Skin epidermis (tissue), 12 donors: ENCODE measurements at regions not wholly inside any gene's neighbourhood (a gene's known extent, or its start where the extent isn't known, plus 50 kb on each side); places are given as distances from the start of the nearest gene placed in this dataset.
"Not testable (repeated sequence)": the region's sequence is repeated elsewhere in the genome, so short reads cannot be mapped to it uniquely, and the experiment has no call there.

ENCODE experiments used
- H3K27ac ChIP-seq, 21 experiments: fragments of 200-600 bp; sonication (generic) in 11 of 21; one replicate each; pipeline ENCODE4 v1.5.0; 2020; ENCODE audit warnings: mild to moderate bottlenecking in 3 of 21, inconsistent platforms in 2 of 21, moderate library complexity in 2 of 21
- H3K4me3 ChIP-seq, 7 experiments: fragments of 200-600 bp; sonication (generic) in 2 of 7; one replicate each; pipeline ENCODE4 v1.5.0; 2020; ENCODE audit warnings: inconsistent platforms in 2 of 7, mild to moderate bottlenecking in 2 of 7, moderate library complexity in 1 of 7

DNA sequence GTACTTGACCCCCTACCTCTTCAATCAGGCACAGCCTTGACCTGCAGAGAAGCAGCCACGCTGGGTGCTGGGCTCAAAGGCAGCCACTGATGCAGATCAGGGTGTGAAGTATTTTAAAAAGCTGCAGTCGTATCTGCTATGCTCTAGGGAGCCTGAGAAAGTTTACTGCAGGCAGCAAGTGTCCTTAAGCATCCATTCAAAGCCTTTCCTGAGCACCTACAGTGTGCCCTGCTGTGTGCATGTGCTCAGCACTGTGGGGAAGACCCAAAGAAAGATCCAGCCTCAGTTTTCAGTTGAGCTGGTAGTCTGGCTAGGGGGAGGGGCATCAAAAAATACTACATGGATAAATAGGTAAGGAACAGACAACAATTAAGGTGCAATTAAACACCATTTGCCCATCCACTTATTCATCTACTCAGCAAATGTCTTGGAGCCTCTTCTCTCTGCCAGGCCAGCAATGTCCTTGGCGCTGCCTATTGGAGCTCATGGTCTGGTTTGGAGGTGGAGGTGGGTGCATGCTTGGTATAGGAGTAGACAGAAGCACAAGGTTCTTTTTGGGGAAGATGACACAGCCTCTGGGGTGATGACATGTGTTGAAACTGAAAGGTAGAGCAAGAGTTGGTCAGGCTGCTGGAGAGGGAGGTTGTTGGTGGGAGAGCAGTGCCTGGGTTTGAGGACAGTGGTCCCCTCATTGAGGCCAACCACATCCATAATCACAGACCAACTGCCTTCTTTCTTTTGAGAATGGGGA lies 85.9 kb upstream of the PRR23C start:
- H3K4me3 ChIP-seq, result no peak overlapping the region

DNA sequence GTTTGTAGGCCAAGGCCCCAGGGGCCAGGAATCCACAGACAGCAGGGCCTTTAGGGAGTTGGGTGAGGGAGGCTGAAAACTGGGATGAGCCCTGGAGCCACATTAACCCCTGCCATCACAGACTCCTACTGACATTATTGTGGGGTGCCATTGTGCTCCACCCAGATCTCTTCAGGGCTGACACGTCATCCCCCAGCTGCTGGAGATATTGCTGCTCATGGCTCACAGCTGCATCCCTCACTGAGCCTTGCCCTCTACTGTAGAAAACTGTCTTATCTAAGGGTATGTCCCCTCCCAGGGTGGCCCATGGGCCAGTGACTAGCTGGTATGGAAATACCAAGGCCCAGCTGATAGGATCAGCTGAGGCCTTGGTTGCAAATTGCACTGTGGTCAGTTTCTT lies 87.3 kb upstream of the PRR23C start:
- H3K4me3 ChIP-seq, result no peak overlapping the region
- no peak overlapping the region for H3K27ac ChIP-seq

More for the DNA sequence above, 85.9 kb upstream of the PRR23C start:
- H3K27ac ChIP-seq, result no peak overlapping the region

DNA sequence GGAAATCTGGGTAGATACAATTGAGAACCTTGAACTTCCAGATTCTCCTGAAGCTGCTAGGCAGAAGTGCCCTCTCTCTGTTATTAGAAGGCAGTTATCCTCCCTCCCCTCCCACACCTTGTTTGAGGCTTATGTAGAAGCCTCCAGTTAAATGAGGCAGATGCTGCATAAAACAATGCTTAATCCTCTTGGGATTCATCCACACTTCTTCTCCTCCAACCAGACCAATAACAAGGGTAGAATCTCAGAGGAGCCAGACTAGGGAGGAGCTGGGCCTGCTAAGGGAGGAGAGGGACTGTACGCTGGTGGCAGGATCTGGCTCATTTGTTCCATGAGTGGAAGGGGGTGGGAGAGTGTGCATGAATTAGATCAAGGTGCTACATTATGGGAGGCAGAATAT lies 88.3 kb upstream of the PRR23C start:
- no peak overlapping the region for H3K27ac ChIP-seq
- no peak overlapping the region for H3K4me3 ChIP-seq

DNA sequence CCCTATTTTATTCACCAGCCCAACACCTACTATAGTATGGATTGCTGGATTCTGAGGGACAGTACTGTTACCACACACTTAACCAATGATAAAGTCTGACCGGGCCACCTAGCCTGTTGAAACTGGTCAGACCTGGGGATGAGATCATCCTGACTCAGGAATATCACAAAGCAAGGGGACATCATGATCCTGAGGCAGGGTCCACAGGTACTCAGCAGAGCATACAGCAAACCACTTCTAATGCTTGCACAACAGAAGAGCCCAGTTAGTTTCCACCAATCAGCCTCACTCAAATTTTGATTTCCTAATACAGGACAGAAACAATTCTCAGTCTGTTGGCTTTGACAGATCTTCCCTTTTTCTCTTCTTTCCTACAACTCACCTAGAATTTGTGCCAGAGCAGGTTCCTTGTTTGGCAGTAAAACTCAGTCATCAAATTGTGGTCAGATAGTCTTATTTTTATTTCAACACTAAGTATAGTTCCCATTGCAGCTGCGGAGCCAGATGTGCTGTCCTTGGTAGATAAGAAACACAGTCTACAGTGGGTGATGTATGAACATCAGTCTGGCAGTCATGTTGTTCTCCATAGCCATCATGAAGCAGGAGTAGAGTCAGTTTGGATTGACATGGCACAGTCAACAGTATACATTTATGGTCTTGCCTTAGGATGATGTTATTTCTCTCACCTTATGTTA lies 90.1 kb upstream of the PRR23C start:
- H3K4me3 ChIP-seq, result no peak overlapping the region
- H3K27ac ChIP-seq, result no peak overlapping the region

DNA sequence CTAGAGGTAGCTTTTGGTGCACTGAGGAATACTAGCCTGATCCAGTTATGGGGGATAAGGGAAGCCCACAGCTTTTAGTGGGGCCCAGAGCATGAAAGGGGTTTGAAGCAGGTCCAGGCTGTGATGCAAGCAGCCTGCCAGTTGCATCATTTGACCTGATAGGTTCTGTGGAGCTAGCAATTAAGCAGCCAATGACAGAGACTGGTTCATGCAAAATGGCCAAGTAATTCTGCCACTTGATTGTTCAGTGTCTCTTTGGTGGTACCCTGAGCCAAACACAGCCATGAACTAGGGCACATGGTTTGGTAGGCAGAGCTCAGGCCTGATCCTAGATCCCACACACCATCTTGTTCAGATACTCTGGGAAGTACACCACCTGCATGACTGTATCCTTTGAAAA lies 91.0 kb upstream of the PRR23C start:
- Histone ChIP-seq H3K27ac (no peak overlapping the region), H3K4me3 (no peak overlapping the region)

DNA sequence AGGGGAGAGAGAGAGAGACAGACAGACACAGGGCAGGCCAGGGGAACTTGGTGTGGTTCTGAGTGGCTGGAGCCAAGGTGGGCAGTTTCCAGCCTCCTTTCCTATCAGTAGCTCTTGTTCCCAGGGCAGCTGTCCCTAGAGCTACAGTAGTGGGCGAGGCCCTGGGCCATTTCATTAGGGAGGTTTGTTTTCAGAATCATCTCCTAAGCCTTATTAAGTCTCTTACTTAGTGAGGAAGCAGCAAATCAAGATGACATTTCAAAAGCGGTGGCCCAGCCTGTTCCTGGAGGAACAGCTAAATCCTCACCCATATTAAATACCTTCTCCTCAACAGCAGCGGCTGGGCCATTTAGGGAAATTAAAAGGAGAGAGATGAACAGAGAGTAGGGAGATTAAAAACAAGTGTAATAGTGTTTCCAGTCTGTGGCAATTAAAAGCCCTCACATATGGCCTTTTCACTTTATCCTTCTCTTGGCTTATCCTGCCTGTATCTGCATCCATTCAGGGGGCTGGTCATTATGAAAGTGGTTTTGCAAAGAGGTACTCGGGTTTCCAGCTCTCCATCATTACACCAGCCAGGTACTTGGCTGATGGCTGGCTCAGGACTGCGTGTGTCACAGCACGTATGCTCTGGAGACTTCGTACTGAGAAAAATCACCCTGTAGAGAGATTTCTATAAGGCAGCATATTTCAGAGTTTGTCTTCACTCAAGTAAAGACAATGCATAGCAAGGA lies 91.9 kb upstream of the PRR23C start:
- Histone ChIP-seq H3K27ac (no peak overlapping the region), H3K4me3 (no peak overlapping the region)

DNA sequence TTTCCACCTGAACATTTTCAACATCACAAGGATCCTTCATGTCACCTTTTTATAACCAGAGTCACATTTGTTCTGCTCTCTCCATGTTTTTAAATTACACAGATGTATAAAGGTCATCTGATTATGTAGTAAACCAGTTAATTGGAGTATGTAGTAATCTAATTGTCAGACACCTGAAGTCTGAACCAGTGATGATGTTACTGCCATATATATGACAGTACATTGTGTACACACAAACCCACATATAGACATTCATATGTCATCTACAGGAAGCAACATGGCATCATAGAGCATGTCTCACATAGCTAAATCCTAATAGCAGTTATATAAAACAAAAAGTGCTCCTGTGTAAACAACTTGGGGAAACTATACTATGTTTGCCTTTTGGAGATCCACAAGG lies 95.9 kb upstream of the PRR23C start:
- H3K4me3 ChIP-seq, result no peak overlapping the region
- no peak overlapping the region for H3K27ac ChIP-seq

DNA sequence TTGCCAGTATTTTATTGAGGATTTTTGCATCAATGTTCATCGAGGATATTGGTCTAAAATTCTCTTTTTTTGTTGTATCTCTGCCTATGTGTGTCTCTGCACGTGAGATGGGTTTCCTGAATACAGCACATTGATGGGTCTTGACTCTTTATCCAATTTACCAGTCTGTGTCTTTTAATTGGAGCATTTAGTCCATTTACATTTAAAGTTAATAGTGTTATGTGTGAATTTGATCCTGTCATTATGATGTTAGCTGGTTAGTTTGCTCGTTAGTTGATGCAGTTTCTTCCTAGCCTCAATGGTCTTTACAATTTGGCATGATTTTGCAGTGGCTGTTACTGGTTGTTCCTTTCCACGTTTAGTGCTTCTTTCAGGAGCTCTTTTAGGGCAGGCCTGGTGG lies 101.3 kb upstream of the PRR23C start:
- H3K27ac ChIP-seq, result not testable (repeated sequence)

DNA sequence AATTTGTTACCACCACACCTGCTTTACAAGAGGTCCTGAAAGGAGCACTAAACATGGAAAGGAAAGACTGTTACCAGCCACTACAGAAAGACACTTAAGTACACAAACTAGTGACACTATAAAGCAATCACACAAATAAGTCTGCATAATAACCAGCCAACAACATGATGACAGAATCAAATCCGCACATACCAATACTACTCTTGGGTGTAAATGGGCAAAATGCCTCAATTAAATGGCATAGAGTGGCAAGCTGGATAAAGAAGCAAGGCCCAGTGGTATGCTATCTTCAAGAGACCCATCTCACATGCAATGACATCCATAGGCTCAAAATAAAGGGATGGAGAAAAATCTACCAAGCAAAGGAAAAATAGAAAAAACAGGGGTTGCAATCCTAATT lies 106.8 kb upstream of the PRR23C start:
- no peak overlapping the region for H3K27ac ChIP-seq
- no peak overlapping the region for H3K4me3 ChIP-seq

More for the DNA sequence above, 101.3 kb upstream of the PRR23C start:
- H3K4me3 ChIP-seq, result not testable (repeated sequence)

DNA sequence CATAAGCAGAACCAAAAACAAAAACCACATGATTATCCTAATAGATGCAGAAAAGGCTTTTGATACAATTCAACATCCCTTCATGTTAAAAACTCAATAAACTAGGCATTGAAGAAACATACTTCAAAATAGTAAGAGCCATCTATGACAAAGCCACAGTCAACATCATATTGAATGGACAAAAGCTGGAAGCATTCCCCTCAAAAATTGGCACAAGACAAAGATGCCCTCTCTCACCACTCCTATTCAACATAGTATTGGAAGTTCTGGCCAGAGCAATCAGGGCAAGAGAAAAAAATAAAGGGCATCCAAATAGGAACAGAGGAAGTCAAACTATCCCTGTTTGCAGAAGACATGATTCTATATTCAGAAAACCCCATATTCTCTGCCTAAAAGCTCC lies 108.7 kb upstream of the PRR23C start:
- H3K4me3 ChIP-seq, H3K27ac ChIP-seq: not testable (repeated sequence)

DNA sequence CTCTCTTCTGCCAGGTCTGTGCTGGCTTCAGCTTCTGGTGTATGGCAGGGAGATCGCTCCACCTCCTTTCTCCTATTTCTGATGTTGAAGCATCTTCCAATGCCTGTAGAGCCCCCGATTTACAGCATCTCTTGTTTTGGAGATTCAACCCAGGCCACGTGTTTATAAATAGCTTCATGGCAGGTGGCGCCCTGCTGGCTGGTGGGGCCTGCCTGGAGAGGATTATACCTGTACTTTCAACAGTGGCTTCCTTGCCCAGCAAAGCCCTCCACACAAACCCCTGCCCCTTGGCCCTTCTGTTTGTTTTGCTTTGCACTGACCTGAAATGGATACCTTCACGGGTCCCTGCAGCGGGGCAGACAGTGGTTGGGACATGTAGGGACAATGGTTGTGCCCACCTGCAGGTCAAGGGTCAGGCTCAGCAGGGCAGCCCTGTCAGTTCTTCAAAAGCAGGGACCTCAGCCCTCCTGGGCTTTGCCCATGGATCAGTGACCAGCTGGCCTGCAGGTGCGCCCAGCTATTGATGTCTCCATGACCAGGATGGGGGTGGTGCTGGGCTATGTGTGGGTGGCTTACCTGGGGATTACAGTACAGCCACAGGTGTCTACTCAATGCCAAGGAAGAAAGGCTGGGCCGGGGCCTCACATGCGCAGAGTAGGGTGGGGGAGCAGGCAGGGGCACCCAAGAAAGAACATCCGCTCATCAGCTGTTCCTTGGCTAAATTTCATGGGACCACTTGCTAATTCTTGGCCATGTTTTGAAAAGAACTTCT lies 112.7 kb upstream of the PRR23C start:
- no peak overlapping the region for H3K4me3 ChIP-seq
- no peak overlapping the region for H3K27ac ChIP-seq

DNA sequence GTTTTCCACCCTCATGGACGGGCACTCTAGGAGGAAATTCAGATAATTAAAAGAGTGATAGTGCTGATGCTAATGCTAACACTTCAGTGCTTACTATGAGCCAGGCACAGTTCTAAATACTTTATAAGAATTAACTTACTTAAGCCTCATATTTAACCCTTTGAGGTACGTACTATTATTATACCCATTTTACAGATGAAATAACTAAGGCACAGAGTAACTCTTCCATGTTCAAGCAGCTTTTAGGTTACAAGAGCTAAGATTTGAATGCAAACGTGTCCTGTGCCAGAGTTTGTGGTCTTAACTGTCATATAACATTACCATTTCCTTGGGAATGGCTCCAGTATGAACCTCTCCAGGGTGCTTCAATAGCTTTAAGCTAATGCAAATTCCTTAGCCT lies 114.7 kb upstream of the PRR23C start:
- no peak overlapping the region for H3K4me3 ChIP-seq
- no peak overlapping the region for H3K27ac ChIP-seq

DNA sequence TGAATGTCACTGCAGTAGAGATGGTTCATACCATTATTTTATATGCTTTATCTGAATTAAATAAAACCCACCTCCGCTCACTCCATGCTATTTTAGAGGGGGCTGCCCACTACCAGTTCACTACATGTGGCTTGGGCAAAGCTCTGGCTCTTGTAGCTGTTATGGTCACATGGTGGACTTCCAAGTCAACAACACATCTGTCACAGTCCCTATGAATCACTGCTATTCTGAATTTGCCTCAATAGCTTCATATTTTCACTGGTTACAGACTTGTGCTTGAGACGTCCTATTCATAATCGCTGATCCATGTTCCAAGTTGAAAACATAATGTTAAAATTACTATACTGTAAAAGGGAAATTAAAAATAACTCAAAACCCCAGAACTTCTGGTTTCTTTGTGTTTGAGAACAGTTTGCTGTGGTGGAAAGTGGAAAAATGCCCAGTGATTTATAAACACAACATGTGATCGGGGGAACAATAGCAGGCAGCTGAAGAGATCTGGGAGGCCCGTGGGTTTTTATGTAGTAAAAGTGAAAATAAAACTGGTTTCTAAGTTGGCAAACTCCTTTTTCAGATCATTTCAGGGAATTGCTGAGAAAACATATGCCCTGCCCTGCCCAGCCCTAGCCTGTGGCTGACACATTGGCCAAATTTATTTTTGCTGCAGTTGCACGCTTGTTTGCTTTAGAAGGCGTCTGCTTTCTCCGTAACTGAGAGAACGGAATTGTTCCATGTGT lies 128.8 kb upstream of the PRR23C start:
- Histone ChIP-seq H3K27ac (peak overlapping the region in 15 of 21 experiments; percentile 18 to 84 (median 55)), H3K4me3 (peak overlapping the region in 4 of 7 experiments; percentile 2 to 22 (median 6))

DNA sequence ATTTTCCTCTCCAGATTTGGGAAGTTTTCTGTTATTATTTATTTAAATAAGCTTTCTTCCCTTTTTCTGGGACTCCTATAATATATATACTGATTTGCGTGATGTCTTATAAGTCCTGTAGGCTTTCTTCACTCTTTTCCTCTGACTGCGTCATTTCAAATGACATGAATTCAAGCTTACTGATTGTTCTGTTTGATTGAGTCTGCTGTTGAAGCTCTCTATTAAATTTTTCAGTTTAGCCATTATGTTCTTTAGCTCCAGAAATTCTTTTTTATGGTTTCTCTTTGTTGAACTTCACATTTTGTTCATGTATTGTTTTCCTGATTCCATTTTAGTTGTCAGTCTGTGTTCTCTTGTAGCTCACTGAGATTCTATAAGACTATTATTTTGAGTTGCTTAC lies 135.8 kb upstream of the PRR23C start:
- Histone ChIP-seq H3K4me3 (no peak overlapping the region), H3K27ac (no peak overlapping the region)

DNA sequence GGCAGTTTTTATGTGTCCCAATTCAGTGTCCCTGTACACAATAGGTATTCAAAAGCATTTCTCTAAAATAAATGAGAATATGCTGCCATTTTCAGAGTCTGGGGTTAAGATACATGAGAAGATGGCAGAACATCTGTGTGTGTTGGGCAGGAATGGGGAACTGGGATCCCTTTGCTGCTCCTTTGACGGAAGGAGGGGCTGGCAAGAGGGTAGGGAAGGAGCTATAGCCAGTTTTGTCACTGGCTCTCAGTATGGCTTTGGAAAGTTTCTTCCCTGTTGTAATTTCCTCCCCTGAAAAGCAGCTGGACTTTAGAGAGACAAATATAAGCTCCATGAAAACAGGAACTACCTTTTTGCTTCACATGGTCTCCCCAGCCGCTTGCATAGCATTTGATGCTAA lies 137.5 kb upstream of the PRR23C start:
- no peak overlapping the region for H3K27ac ChIP-seq
- no peak overlapping the region for H3K4me3 ChIP-seq

DNA sequence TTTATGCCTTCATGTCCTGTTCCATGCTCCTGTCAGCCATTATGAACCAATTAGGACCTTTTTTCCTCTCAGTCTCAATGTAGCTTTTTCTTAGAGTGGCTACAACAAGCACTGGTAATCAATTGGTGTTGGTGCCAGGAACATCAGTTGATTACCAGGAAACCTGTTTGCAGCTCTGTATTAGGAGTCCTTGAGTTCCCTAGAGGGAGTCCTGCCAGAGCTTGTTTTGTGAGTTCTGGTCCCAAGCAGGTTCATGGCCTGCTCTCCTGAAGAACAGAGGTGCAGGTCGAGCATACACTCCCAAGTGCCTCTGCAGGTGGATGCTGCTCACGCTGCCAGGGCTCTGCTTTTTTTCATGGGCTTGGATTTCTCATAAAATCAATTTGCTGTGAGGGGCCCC lies 137.9 kb upstream of the PRR23C start:
- Histone ChIP-seq H3K4me3 (no peak overlapping the region), H3K27ac (no peak overlapping the region)

DNA sequence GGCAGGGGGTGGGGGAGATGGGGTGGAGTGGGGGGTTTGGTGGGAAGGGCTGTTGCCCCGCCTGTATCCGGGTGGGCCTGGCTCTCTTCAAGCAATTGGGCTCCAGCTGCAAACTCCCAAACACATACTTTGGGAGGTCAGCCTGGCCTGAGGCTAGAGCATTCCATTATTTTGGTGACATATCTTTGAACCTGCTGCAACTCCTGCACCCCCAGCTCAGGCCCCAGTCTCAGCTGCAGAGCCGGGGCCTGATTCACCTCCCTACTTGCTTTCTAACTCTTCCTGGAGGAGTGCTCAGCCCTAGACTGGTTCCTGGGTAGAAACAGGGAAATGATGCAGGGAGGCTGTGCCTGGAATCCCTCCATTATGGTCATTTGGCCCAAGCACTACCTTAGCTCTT lies 140.8 kb upstream of the PRR23C start:
- H3K4me3 ChIP-seq, result no peak overlapping the region
- no peak overlapping the region for H3K27ac ChIP-seq

DNA sequence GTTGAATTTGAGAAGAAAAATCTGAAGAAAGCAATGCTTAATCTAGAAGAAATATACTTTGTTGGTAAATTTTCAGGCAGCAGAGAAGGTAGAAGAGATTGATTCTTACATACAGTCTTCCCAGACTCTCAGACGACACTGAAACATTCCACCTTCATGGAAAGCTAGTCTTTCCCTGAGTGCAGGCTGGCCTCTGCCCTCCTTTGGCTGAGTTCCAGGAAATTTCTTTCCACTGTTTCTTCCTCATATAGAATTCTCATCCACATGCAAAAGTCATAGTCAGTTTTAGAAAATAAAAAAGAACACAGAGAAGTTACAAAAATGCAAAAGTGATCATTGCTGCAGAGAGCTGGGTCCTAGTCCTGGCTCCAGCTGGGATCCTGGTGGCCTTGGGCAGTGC lies 142.5 kb upstream of the PRR23C start:
- H3K27ac ChIP-seq, result no peak overlapping the region
- no peak overlapping the region for H3K4me3 ChIP-seq

DNA sequence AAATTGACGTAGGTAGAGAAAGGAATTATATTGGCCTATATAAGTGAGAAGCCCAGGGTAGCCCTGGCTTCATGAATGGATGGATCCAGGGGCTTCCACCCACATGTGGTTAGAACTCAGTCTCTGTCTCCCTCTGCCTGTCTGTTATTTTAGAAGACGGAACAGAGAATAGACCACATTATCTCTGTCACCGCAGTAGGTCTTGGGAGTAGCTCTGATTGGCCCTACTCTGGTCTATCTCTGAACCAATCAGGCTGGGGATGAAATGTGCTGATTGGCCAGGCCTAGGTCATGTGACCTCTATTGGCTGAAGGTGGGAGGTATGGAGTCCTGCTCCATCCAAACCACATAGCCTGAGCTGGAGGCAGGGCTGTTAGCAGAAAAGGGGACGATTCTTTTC lies 143.0 kb upstream of the PRR23C start:
- no peak overlapping the region for H3K4me3 ChIP-seq
- H3K27ac ChIP-seq, result no peak overlapping the region

DNA sequence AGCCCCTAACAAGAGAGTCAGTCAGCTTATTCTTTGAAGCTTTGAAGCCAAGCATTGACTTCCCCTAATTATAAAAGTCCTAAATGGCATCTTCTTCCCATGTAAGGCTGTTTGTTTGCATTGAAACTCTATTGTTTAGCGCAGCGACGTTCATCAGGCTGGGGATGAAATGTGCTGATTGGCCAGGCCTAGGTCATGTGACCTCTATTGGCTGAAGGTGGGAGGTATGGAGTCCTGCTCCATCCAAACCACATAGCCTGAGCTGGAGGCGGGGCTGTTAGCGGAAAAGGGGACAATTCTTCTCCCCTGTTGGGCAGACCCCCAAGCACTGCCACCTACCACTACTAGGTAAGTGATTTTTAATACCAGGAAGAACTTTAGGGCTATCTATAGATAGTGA lies 145.3 kb upstream of the PRR23C start:
- H3K27ac ChIP-seq, result no peak overlapping the region
- H3K4me3 ChIP-seq, result no peak overlapping the region
